Progenitor cell of endocrine pancreas (in vitro differentiated cells): ENCODE measurements at regions not wholly inside any gene's neighbourhood (a gene's known extent, or its start where the extent isn't known, plus 50 kb on each side); places are given as distances from the start of the nearest gene placed in this dataset.

Source experiments
- DNase-seq: peaks from one replicate; pipeline ENCODE4 v3.0.0; 2021; ENCODE audit warnings: low spot score; ENCODE audit not compliant: unreplicated experiment
- H3K27ac Mint-ChIP-seq: 2 replicates; pipeline ENCODE4 v1.8.0; 2021; ENCODE audit warnings: mild to moderate bottlenecking, moderate library complexity, mixed read lengths
- H3K27me3 Mint-ChIP-seq: 2 replicates; pipeline ENCODE4 v1.8.0; 2021; ENCODE audit warnings: mixed read lengths
- H3K36me3 Mint-ChIP-seq: 2 replicates; pipeline ENCODE4 v1.8.0; 2022; ENCODE audit warnings: mixed read lengths; ENCODE audit not compliant: insufficient read depth
- H3K4me1 Mint-ChIP-seq: 2 replicates; pipeline ENCODE4 v1.8.0; 2021; ENCODE audit warnings: low read depth, mixed read lengths
- H3K4me3 Mint-ChIP-seq: 2 replicates; pipeline ENCODE4 v1.8.0; 2021; ENCODE audit warnings: low read depth, mild to moderate bottlenecking, moderate library complexity, mixed read lengths
- H3K9me3 Mint-ChIP-seq: 2 replicates; pipeline ENCODE4 v1.8.0; 2021; ENCODE audit warnings: low read depth, mixed read lengths
- CTCF ChIP-seq: fragments of 200-600 bp; sonication (generic); IDR thresholded peaks from one replicate; pipeline ENCODE4 v1.5.0; 2021; ENCODE audit warnings: antibody characterized with exemption, mild to moderate bottlenecking; ENCODE audit not compliant: unreplicated experiment

- TF ChIP-seq CTCF = no peak
- no peak for DNase-seq
- peaks cover 70% of the 10 kb centered on the region for H3K27me3 Mint-ChIP-seq
- H3K9me3 Mint-ChIP-seq = peaks cover 2% of the 10 kb centered on the region
- no peak overlapping the region for H3K4me3 Mint-ChIP-seq
- no peak overlapping the region for H3K27ac Mint-ChIP-seq
- no peaks in the 10 kb centered on the region for H3K36me3 Mint-ChIP-seq
- no peaks in the 10 kb centered on the region for H3K4me1 Mint-ChIP-seq
Measured at GRCh38 chr19:28345811-28346210, 867.1 kb downstream of the UQCRFS1 start.

- Mint-ChIP-seq H3K27me3 (peaks cover 44% of the 10 kb centered on the region), H3K9me3 (peaks cover 17% of the 10 kb centered on the region), H3K27ac (no peak overlapping the region), H3K4me3 (no peak overlapping the region), H3K36me3 (no peaks in the 10 kb centered on the region), H3K4me1 (no peaks in the 10 kb centered on the region)
- no peak for TF ChIP-seq CTCF
- no peak for DNase-seq
Measured at GRCh38 chr19:28341810-28342350, 871.1 kb downstream of the UQCRFS1 start.

GRCh38 chr19:28334419-28334818 is 878.5 kb downstream of the UQCRFS1 start:
- Mint-ChIP-seq H3K9me3 (peaks cover 5% of the 10 kb centered on the region), H3K36me3 (no peaks in the 10 kb centered on the region), H3K27ac (no peak overlapping the region), H3K27me3 (peaks cover 19% of the 10 kb centered on the region), H3K4me1 (no peaks in the 10 kb centered on the region), H3K4me3 (no peak overlapping the region)
- no peak for TF ChIP-seq CTCF
- no peak for DNase-seq

GRCh38 chr19:28333909-28334308 is 879.0 kb downstream of the UQCRFS1 start:
- no peak for TF ChIP-seq CTCF
- no peak overlapping the region for H3K4me3 Mint-ChIP-seq
- DNase-seq = no peak
- H3K4me1 Mint-ChIP-seq = no peaks in the 10 kb centered on the region
- peaks cover 4% of the 10 kb centered on the region for H3K9me3 Mint-ChIP-seq
- no peaks in the 10 kb centered on the region for H3K36me3 Mint-ChIP-seq
- peaks cover 21% of the 10 kb centered on the region for H3K27me3 Mint-ChIP-seq
- H3K27ac Mint-ChIP-seq = no peak overlapping the region

- Mint-ChIP-seq H3K36me3 (no peaks in the 10 kb centered on the region), H3K9me3 (peaks cover 8% of the 10 kb centered on the region), H3K4me3 (no peak overlapping the region), H3K27me3 (peaks cover 28% of the 10 kb centered on the region), H3K27ac (no peak overlapping the region), H3K4me1 (no peaks in the 10 kb centered on the region)
- TF ChIP-seq CTCF = no peak
- no peak for DNase-seq
Measured at GRCh38 chr19:28332886-28333285, 880.1 kb downstream of the UQCRFS1 start.
